NB4 (cell line): ENCODE measurements at regions not wholly inside any gene's neighbourhood (a gene's known extent, or its start where the extent isn't known, plus 50 kb on each side); places are given as distances from the start of the nearest gene placed in this dataset.

Experiments used
- DNase-seq: peaks from one replicate; pipeline ENCODE4 v3.0.0; 2010; ENCODE audit warnings: low read depth
- H3K4me3 ChIP-seq: one replicate; pipeline ENCODE4 v1.5.1; 2011; ENCODE audit warnings: mild to moderate bottlenecking, low read depth, low read length, moderate library complexity
- MYC ChIP-seq: IDR thresholded peaks from 2 replicates; pipeline ENCODE4 v1.6.1; 2011; ENCODE audit warnings: low read depth, low read length
- POLR2A ChIP-seq: IDR thresholded peaks from 2 replicates; pipeline ENCODE4 v1.6.1; 2011; ENCODE audit warnings: mild to moderate bottlenecking; ENCODE audit not compliant: insufficient read length; ENCODE audit errors: extremely low read depth
- TF ChIP-seq, protein P1 (sequence below): IDR thresholded peaks from 2 replicates; pipeline ENCODE4 v1.6.1; 2011; ENCODE audit warnings: low read depth, low read length
- TF ChIP-seq, protein P2 (sequence below): IDR thresholded peaks from one replicate; pipeline ENCODE4 v1.5.1; 2012; ENCODE audit warnings: low read depth, low read length

DNA sequence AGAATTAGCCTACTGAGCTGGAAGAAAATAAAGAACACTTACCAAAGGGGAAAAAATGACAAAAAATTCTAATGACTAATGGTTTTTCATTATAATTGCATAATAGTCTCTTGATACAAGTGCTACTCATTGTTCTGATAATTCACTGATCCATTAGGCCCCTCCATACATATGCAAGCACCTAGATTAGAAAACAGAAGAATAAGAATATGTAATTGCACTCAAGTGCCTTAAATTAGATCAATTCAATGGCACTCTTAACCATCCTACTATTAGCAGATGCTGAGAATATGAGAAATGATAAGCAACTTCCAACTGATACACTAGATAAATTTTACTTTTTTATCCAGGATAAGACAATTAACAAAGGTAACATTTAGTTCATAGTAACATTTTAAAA lies 440.9 kb upstream of the C9orf72 start:
- H3K4me3 ChIP-seq, result no peak overlapping the region
- no peak for DNase-seq
- TF ChIP-seq MYC, result no peak
- TF ChIP-seq, protein P1, sequence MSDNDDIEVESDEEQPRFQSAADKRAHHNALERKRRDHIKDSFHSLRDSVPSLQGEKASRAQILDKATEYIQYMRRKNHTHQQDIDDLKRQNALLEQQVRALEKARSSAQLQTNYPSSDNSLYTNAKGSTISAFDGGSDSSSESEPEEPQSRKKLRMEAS, result no peak
- TF ChIP-seq POLR2A, result no peak
- TF ChIP-seq, protein P2, sequence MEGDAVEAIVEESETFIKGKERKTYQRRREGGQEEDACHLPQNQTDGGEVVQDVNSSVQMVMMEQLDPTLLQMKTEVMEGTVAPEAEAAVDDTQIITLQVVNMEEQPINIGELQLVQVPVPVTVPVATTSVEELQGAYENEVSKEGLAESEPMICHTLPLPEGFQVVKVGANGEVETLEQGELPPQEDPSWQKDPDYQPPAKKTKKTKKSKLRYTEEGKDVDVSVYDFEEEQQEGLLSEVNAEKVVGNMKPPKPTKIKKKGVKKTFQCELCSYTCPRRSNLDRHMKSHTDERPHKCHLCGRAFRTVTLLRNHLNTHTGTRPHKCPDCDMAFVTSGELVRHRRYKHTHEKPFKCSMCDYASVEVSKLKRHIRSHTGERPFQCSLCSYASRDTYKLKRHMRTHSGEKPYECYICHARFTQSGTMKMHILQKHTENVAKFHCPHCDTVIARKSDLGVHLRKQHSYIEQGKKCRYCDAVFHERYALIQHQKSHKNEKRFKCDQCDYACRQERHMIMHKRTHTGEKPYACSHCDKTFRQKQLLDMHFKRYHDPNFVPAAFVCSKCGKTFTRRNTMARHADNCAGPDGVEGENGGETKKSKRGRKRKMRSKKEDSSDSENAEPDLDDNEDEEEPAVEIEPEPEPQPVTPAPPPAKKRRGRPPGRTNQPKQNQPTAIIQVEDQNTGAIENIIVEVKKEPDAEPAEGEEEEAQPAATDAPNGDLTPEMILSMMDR, result no peak

DNA sequence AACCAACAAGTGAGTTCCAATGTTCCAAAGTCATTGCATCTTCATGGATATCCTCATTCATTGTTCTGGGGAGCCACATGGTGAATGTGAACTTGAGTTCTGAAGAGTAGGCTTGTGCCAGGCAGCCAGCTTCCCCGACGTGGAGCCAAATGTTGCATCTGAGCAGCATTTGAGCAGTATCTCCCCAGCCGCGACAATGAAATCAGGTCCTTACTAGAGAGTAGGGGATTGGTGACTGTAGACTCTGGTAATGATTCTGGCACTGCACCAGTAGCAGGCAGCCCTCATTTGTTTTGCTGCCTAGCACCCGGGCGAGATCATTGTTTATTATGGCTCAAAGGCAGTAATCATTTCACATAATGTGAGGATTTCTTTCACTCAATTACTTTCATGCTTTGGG lies 451.4 kb upstream of the C9orf72 start:
- no peak overlapping the region for H3K4me3 ChIP-seq
- DNase-seq, result no peak
- TF ChIP-seq MYC (no peak), POLR2A (no peak)
- TF ChIP-seq, protein P1, result no peak
- TF ChIP-seq, protein P2, result no peak

DNA sequence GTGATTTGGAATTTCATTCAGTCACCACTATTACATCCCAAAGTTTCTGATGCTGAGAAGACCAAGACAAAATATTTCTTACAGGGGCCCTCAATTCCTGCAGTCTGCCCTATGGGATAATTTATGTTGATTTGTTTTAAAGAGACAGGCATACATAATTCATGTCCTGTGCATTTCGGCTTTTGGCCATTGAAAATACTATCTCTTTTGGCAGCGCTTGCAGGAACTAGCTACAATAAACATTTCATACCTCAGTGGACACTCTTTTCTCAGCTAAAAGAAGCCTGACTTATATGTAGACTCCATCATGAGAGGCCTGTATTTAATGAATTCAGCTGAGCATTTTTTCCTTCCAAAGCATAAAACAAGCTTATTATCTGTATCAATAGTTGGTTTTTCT lies 451.9 kb upstream of the C9orf72 start:
- H3K4me3 ChIP-seq, result no peak overlapping the region
- no peak for TF ChIP-seq POLR2A
- TF ChIP-seq, protein P2, result no peak
- TF ChIP-seq, protein P1, result no peak
- no peak for TF ChIP-seq MYC
- DNase-seq, result no peak

DNA sequence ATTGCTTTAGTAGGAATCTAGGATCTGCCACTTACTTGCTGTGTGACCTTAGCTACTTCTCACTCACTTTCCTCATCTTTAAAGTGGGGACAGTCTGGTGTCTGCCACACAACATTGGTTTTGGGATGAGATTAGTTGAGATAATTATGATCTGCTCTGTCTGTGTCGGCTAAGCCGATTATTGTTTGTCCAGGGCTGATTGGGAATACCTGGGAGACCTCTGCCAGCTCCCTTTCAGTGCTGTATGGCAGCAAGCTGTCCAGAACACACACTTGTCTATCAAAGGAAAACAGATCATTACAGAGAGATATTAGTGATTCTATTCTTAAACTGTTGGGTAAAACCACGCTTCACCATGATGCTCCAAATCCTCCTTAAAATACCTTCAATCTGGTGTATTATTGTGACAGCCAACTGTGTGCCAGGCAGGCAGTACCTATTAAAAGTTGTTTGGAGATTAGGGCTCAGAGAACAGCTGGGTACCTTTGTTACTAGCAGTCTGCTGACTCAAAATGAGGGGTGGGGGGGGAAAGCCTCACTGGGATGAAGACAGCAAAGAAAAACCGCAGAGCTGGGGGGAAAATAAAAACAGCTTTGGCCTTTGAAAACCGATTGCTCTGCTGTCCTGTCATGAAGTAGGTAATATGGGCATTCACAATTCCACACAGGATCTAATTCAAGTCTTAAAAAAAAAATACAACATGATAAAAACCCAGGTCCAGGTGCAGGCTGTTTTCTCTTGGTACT lies 458.4 kb upstream of the C9orf72 start:
- H3K4me3 ChIP-seq, result no peak overlapping the region
- TF ChIP-seq, protein P2, result no peak
- no peak for TF ChIP-seq POLR2A
- no peak for TF ChIP-seq MYC
- TF ChIP-seq, protein P1, result no peak
- no peak for DNase-seq

DNA sequence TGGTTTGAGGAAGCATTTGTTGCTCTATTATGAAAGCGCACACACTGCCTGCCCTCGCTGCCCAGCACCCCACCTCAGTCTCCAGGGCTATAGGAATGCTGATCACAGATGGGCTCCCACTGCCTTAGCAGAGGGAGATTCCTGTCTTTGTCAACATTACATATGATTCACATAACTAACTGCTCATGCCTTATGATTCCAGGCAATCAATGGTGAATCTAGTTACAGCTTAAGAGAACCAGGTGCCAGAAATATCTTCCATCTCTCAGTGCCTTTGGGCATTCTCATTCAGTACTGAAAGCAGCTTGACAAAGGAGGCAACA lies 458.9 kb upstream of the C9orf72 start:
- no peak for DNase-seq
- H3K4me3 ChIP-seq, result no peak overlapping the region
- TF ChIP-seq, protein P2, result no peak
- TF ChIP-seq, protein P1, result no peak

DNA sequence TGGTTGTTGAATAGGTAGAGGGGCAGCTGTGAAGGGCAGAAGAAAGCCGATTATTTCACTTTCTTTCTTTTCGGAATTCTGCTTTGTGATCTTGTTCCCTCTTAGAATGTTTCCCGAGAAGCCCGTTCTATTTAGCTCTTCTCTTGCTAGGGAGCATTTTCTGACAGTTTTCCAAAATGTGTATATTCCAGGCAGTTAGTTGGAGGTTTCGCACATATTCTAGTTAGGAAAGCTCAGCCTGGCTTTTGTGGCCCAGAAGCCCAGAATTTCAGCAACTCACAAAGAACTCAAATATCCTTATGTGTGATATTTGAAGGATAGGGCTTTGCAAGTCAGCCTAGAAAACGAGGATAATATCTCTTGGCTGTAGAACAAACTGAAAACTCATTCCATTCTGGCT lies 461.0 kb upstream of the C9orf72 start:
- no peak overlapping the region for H3K4me3 ChIP-seq
- DNase-seq, result no peak
- TF ChIP-seq, protein P1, result no peak
- TF ChIP-seq, protein P2, result no peak
- TF ChIP-seq MYC, result no peak
- no peak for TF ChIP-seq POLR2A
